ENCODE measurements at regions not wholly inside any gene's neighbourhood (a gene's known extent, or its start where the extent isn't known, plus 50 kb on each side); places are given as distances from the start of the nearest gene placed in this dataset.

DNA sequence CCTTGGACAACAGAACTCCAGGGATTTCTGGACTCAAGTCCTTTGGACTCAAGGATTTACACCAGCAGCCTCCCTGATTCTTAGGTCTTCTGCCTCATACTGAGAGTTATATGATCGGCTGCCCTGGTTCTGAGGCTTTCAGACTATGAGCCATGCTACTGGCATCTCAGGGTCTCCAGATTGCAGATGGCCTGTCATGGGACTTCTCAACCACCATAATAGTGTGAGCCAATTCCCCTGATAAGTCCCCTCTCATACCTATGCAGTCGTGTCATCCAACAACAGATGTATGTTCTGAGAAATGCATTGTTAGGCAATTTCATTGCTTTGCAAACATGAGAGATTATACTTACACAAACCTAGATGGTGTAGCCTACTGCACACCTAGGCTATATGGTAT, 61.4 kb upstream of the MSTN start:
- no peak overlapping the region for H3K4me3 ChIP-seq
- H3K9me3 ChIP-seq: no peaks in the 10 kb centered on the region
- TF ChIP-seq, protein P1, sequence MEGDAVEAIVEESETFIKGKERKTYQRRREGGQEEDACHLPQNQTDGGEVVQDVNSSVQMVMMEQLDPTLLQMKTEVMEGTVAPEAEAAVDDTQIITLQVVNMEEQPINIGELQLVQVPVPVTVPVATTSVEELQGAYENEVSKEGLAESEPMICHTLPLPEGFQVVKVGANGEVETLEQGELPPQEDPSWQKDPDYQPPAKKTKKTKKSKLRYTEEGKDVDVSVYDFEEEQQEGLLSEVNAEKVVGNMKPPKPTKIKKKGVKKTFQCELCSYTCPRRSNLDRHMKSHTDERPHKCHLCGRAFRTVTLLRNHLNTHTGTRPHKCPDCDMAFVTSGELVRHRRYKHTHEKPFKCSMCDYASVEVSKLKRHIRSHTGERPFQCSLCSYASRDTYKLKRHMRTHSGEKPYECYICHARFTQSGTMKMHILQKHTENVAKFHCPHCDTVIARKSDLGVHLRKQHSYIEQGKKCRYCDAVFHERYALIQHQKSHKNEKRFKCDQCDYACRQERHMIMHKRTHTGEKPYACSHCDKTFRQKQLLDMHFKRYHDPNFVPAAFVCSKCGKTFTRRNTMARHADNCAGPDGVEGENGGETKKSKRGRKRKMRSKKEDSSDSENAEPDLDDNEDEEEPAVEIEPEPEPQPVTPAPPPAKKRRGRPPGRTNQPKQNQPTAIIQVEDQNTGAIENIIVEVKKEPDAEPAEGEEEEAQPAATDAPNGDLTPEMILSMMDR (IDR thresholded peaks at IDR 0.05): no peak
- no peaks in the 10 kb centered on the region for H3K27me3 ChIP-seq
- DNase-seq (no peak), ATAC-seq (no peak)
- H3K4me1 ChIP-seq: peaks cover 0 to 13% (median 5%) of the 10 kb centered on the region in 9 donors
- 80 to 84% methylated on average over 2 of the region's 2 CpGs for WGBS, 2 donors
- intact Hi-C loops (cut with DNase I): no loop called here
- no peaks in the 10 kb centered on the region for H3K36me3 ChIP-seq
- no peak overlapping the region for H3K27ac ChIP-seq

DNA sequence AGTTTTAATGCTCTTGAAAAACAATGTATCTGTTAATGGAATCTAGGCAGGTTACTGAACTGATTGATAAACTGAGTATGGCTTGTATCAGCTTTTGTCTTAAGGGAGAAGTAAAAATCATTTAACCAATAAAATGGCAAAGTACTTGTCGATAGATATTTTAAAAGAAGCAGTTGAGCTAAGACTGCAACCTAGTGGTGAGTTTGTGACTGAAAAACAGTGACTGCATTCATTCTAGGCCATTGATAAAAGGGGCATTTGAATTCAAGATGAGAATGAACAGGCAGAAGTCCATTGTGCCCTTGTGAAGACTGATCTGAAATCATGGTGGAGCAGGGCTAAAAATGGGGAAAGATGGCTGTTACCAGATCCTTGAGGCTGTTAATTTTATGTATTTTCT, 59.4 kb upstream of the MSTN start:
- WGBS, 2 donors: 45 to 58% methylated on average over 1 of the region's 1 CpG
- TF ChIP-seq, protein P1 (IDR thresholded peaks at IDR 0.05): peak in 7 of 9 donors; percentile 11 to 51 (median 37)
- intact Hi-C loops (cut with DNase I): no loop called here

DNA sequence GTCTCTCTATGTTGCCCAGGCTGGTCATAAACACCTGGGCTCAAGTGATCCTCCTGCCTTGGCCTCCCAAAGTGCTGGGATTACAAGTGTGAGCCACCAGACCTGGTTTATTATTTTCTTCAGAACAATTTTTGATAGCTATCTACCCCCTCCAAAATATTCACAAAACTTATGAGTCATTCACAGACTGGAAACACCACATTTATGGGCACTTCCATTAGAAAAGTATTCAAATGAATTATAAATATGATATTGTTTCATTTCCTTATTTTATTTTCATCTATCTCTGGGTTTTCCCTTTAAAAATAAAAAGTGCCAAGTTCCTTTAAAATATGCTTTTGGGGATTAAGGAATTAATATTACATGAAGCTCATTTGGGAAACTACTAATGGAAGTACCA, 58.8 kb upstream of the MSTN start:
- TF ChIP-seq, protein P1 (IDR thresholded peaks at IDR 0.05): no peak
- no peaks in the 10 kb centered on the region for H3K9me3 ChIP-seq
- intact Hi-C loops (cut with DNase I): no loop called here
- no peaks in the 10 kb centered on the region for H3K36me3 ChIP-seq
- H3K4me3 ChIP-seq: no peak overlapping the region
- H3K27ac ChIP-seq: no peak overlapping the region
- H3K4me1 ChIP-seq: peaks cover 0 to 13% (median 5%) of the 10 kb centered on the region in 9 donors
- DNase-seq (no peak), ATAC-seq (no peak)
- no peaks in the 10 kb centered on the region for H3K27me3 ChIP-seq

More for the DNA sequence above, 59.4 kb upstream of the MSTN start:
- ATAC-seq: no peak
- no peaks in the 10 kb centered on the region for H3K36me3 ChIP-seq
- no peak overlapping the region for H3K4me3 ChIP-seq
- H3K27me3 ChIP-seq: no peaks in the 10 kb centered on the region
- H3K9me3 ChIP-seq: no peaks in the 10 kb centered on the region
- H3K27ac ChIP-seq: no peak overlapping the region
- DNase-seq: no peak
- H3K4me1 ChIP-seq: peaks cover 0 to 13% (median 5%) of the 10 kb centered on the region in 9 donors

DNA sequence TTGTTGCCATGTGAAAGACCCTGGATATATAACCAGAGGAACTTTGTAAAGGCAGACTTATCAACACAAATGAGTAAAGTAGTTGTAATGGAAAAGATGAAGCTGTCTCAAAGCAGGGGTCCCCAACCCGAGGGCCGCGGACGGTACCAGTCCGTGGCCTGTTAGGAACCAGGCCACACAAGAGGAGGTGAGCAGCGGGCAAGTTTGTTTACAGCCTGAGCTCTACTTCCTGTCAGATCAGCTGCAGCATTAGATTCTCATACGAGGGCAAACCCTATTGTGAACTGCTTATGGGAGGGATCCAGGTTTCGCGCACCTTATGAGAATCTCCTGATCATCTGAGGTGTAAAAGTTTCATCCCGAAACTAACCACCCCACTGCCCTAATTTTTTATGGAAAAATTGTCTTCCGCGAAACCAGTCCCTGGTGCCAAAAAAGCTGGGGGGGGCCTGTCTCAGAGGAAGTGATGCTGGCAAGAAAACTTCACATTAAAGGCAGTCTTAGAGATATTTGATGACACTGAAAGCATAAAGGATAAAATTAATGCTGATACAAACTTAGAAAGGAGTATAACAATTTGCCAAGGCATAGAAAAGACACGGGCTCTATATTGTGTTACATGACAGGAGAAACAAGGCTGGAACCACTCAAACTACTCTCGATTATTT, 57.5 kb upstream of the MSTN start:
- intact Hi-C loops (cut with DNase I): no loop called here
- TF ChIP-seq, protein P1 (IDR thresholded peaks at IDR 0.05): no peak
- H3K27ac ChIP-seq: peak overlapping the region in 1 of 10 donors; percentile 40
- WGBS, 2 donors: 43 to 52% methylated on average over 14 of the region's 14 CpGs
- no peaks in the 10 kb centered on the region for H3K9me3 ChIP-seq
- H3K4me1 ChIP-seq: peaks cover 0 to 13% (median 5%) of the 10 kb centered on the region in 9 donors
- H3K36me3 ChIP-seq: no peaks in the 10 kb centered on the region
- H3K27me3 ChIP-seq: no peaks in the 10 kb centered on the region
- peak overlapping the region in 7 of 10 donors; percentile 15 to 46 (median 40) for H3K4me3 ChIP-seq
- DNase-seq (peak in 1 of 2 donors; percentile 8), ATAC-seq (peak in 6 of 8 donors; percentile 14 to 75 (median 42))
